Fibroblast of lung (primary cell): ENCODE measurements at regions not wholly inside any gene's neighbourhood (a gene's known extent, or its start where the extent isn't known, plus 50 kb on each side); places are given as distances from the start of the nearest gene placed in this dataset.

Experiments
- EZH2 ChIP-seq: IDR thresholded peaks from 2 replicates; pipeline ENCODE4 v1.5.1; 2012; ENCODE audit warnings: low read length, control low read depth, mild to moderate bottlenecking; ENCODE audit errors: missing control alignments
- TF ChIP-seq, protein P1 (sequence below), 2 donors: IDR thresholded peaks in 1 of 2; conservative IDR thresholded peaks in 1 of 2; 1 replicate in 1 of 2; 2 replicates in 1 of 2; pipeline ENCODE4 v1.5.1; 2011 to 2012; ENCODE audit warnings: low read length in 2 of 2, control low read depth in 1 of 2, inconsistent platforms in 1 of 2, low read depth in 1 of 2, mild to moderate bottlenecking in 1 of 2

DNA sequence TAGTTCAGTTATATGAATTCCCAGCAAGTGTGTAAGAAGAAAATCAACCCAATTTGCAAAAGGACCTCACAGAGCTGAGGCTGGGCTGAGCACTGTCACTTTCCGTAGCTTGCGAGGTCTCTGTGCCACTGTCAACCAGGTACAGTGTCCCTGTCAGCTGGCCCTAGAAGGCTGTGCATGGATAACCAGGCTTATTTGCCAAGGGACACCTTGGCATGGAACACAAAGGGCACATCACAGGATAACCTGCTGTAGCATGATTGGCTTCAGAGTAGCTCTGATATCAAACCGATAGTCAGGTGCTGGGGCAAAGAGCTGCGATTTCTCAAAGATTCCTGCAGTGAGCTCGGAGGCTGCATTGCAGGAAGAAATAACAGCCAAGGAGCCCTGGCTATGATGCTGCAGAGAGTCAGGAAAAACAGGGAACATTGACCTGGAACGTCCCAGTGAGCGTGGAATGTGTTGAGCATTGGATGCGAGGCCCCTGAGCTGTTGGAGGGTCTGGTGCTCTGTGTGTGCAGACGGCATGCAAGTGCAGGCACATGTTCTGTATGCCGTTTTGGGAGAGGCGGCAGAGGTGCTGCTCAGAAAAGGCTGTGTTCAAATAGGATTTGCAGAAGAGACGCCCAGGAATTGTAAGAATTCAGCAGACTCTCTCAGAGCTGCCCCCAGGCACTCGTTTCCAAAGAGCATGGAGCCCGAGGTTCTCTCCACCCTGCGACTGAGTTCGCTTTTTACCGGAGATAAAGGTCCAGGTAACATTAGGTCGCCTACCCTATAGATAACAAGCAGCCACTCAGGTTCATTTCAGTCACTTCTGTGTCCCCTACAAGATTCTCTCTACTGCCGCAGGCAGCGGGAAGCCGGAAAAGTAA is 213.5 kb upstream of the IRS2 start:
- no peak for TF ChIP-seq EZH2
- TF ChIP-seq, protein P1, sequence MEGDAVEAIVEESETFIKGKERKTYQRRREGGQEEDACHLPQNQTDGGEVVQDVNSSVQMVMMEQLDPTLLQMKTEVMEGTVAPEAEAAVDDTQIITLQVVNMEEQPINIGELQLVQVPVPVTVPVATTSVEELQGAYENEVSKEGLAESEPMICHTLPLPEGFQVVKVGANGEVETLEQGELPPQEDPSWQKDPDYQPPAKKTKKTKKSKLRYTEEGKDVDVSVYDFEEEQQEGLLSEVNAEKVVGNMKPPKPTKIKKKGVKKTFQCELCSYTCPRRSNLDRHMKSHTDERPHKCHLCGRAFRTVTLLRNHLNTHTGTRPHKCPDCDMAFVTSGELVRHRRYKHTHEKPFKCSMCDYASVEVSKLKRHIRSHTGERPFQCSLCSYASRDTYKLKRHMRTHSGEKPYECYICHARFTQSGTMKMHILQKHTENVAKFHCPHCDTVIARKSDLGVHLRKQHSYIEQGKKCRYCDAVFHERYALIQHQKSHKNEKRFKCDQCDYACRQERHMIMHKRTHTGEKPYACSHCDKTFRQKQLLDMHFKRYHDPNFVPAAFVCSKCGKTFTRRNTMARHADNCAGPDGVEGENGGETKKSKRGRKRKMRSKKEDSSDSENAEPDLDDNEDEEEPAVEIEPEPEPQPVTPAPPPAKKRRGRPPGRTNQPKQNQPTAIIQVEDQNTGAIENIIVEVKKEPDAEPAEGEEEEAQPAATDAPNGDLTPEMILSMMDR (conservative IDR thresholded peaks at IDR 0.05 in 1 of 2, IDR thresholded peaks at IDR 0.05 in 1 of 2; ENCODE audit: low read depth in 1 of 2, low read length in 2 of 2), result no peak
